Neutrophil (primary cell): ENCODE measurements at regions not wholly inside any gene's neighbourhood (a gene's known extent, or its start where the extent isn't known, plus 50 kb on each side); places are given as distances from the start of the nearest gene placed in this dataset.
"Not testable (repeated sequence)": the region's sequence is repeated elsewhere in the genome, so short reads cannot be mapped to it uniquely, and the experiment has no call there.

Experiments
- H3K27ac ChIP-seq: fragments of 200-600 bp; sonication (generic); 2 replicates; pipeline ENCODE4 v1.5.1; 2016; ENCODE audit warnings: mild to moderate bottlenecking, moderate library complexity
- H3K27me3 ChIP-seq: fragments of 200-600 bp; sonication (generic); 2 replicates; pipeline ENCODE4 v1.6.0; 2016; ENCODE audit warnings: mild to moderate bottlenecking
- H3K36me3 ChIP-seq: fragments of 200-600 bp; sonication (generic); 2 replicates; pipeline ENCODE4 v1.5.1; 2017
- H3K4me1 ChIP-seq, 2 experiments: fragments of 200-600 bp in 1 of 2; sonication (generic) in 1 of 2; 1 replicate in 1 of 2; 2 replicates in 1 of 2; pipeline versions ENCODE4 v1.5.1 to v1.6.1; 2013 to 2016; ENCODE audit warnings: low read depth in 1 of 2, low read length in 1 of 2, mild to moderate bottlenecking in 1 of 2, moderate library complexity in 1 of 2; ENCODE audit not compliant: control insufficient read depth in 1 of 2, insufficient read depth in 1 of 2
- H3K4me3 ChIP-seq, 2 experiments: fragments of 200-600 bp in 1 of 2; sonication (generic) in 1 of 2; 1 replicate in 1 of 2; 2 replicates in 1 of 2; pipeline ENCODE4 v1.5.1; 2013 to 2016; ENCODE audit warnings: low read depth in 1 of 2, low read length in 1 of 2, mild to moderate bottlenecking in 1 of 2, moderate library complexity in 1 of 2
- H3K9me3 ChIP-seq: fragments of 200-600 bp; sonication (generic); 2 replicates; pipeline ENCODE4 v1.5.1; 2016
- CTCF ChIP-seq: fragments of 200-600 bp; sonication (generic); IDR thresholded peaks from 2 replicates; pipeline ENCODE4 v1.5.1; 2016; ENCODE audit warnings: antibody characterized with exemption

GRCh38 chr13:80817979-80818378 lies 477.1 kb upstream of the SPRY2 start:
- Histone ChIP-seq H3K27ac (no peak overlapping the region), H3K4me3 (no peak overlapping the region), H3K36me3 (no peaks in the 10 kb centered on the region), H3K27me3 (no peaks in the 10 kb centered on the region), H3K9me3 (no peaks in the 10 kb centered on the region), H3K4me1 (no peaks in the 10 kb centered on the region)
- TF ChIP-seq CTCF: no peak

GRCh38 chr13:80814541-80814940 lies 473.6 kb upstream of the SPRY2 start:
- TF ChIP-seq CTCF: no peak
- no peak overlapping the region for H3K27ac ChIP-seq
- no peaks in the 10 kb centered on the region for H3K4me1 ChIP-seq
- H3K9me3 ChIP-seq: no peaks in the 10 kb centered on the region
- no peaks in the 10 kb centered on the region for H3K36me3 ChIP-seq
- H3K4me3 ChIP-seq: no peak overlapping the region
- H3K27me3 ChIP-seq: no peaks in the 10 kb centered on the region

- not testable (repeated sequence) for H3K36me3 ChIP-seq
Observed at GRCh38 chr13:80810294-80810693, 469.4 kb upstream of the SPRY2 start.

GRCh38 chr13:80802946-80803345 lies 462.0 kb upstream of the SPRY2 start:
- H3K36me3 ChIP-seq: no peaks in the 10 kb centered on the region
- no peak overlapping the region for H3K27ac ChIP-seq
- H3K9me3 ChIP-seq: no peaks in the 10 kb centered on the region
- no peak overlapping the region for H3K4me3 ChIP-seq
- TF ChIP-seq CTCF: no peak
- H3K4me1 ChIP-seq: no peaks in the 10 kb centered on the region
- no peaks in the 10 kb centered on the region for H3K27me3 ChIP-seq

More at GRCh38 chr13:80810294-80810693, 469.4 kb upstream of the SPRY2 start:
- not testable (repeated sequence) for H3K4me1 ChIP-seq, H3K4me3 ChIP-seq, H3K9me3 ChIP-seq, H3K27ac ChIP-seq, H3K27me3 ChIP-seq

GRCh38 chr13:80798576-80799133 lies 457.7 kb upstream of the SPRY2 start:
- Histone ChIP-seq H3K27ac (no peak overlapping the region), H3K4me3 (no peak overlapping the region), H3K9me3 (no peaks in the 10 kb centered on the region), H3K27me3 (no peaks in the 10 kb centered on the region), H3K4me1 (no peaks in the 10 kb centered on the region), H3K36me3 (no peaks in the 10 kb centered on the region)
- TF ChIP-seq CTCF: no peak

- Histone ChIP-seq H3K36me3 (no peaks in the 10 kb centered on the region), H3K9me3 (no peaks in the 10 kb centered on the region), H3K4me3 (no peak overlapping the region), H3K27ac (no peak overlapping the region), H3K27me3 (no peaks in the 10 kb centered on the region), H3K4me1 (no peaks in the 10 kb centered on the region)
- no peak for TF ChIP-seq CTCF
Observed at GRCh38 chr13:80787604-80788003, 446.7 kb upstream of the SPRY2 start.
